HL-60 (cell line): ENCODE measurements at regions not wholly inside any gene's neighbourhood (a gene's known extent, or its start where the extent isn't known, plus 50 kb on each side); places are given as distances from the start of the nearest gene placed in this dataset.

Source experiments
- CTCF ChIP-seq: IDR thresholded peaks from one replicate; pipeline ENCODE4 v1.5.1; 2011; ENCODE audit warnings: low read length, control low read depth, inconsistent platforms; ENCODE audit not compliant: insufficient read depth
- GABPA ChIP-seq: IDR thresholded peaks from 2 replicates; pipeline ENCODE4 v1.6.1; 2012; ENCODE audit warnings: low read depth
- POLR2AphosphoS5 ChIP-seq: IDR thresholded peaks from 2 replicates; pipeline ENCODE4 v1.6.1; 2012; ENCODE audit warnings: low read depth
- TF ChIP-seq, protein P1 (sequence below): IDR thresholded peaks from 2 replicates; pipeline ENCODE4 v1.6.1; 2012; ENCODE audit warnings: low read depth; ENCODE audit not compliant: insufficient replicate concordance

- no peak for TF ChIP-seq CTCF
- no peak for TF ChIP-seq POLR2AphosphoS5
- TF ChIP-seq, protein P1, sequence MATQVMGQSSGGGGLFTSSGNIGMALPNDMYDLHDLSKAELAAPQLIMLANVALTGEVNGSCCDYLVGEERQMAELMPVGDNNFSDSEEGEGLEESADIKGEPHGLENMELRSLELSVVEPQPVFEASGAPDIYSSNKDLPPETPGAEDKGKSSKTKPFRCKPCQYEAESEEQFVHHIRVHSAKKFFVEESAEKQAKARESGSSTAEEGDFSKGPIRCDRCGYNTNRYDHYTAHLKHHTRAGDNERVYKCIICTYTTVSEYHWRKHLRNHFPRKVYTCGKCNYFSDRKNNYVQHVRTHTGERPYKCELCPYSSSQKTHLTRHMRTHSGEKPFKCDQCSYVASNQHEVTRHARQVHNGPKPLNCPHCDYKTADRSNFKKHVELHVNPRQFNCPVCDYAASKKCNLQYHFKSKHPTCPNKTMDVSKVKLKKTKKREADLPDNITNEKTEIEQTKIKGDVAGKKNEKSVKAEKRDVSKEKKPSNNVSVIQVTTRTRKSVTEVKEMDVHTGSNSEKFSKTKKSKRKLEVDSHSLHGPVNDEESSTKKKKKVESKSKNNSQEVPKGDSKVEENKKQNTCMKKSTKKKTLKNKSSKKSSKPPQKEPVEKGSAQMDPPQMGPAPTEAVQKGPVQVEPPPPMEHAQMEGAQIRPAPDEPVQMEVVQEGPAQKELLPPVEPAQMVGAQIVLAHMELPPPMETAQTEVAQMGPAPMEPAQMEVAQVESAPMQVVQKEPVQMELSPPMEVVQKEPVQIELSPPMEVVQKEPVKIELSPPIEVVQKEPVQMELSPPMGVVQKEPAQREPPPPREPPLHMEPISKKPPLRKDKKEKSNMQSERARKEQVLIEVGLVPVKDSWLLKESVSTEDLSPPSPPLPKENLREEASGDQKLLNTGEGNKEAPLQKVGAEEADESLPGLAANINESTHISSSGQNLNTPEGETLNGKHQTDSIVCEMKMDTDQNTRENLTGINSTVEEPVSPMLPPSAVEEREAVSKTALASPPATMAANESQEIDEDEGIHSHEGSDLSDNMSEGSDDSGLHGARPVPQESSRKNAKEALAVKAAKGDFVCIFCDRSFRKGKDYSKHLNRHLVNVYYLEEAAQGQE: no peak
- no peak for TF ChIP-seq GABPA
Observed at GRCh38 chr9:135009051-135009560, 78.4 kb upstream of the OLFM1 start.
